ENCODE measurements at regions not wholly inside any gene's neighbourhood (a gene's known extent, or its start where the extent isn't known, plus 50 kb on each side); places are given as distances from the start of the nearest gene placed in this dataset.

DNA sequence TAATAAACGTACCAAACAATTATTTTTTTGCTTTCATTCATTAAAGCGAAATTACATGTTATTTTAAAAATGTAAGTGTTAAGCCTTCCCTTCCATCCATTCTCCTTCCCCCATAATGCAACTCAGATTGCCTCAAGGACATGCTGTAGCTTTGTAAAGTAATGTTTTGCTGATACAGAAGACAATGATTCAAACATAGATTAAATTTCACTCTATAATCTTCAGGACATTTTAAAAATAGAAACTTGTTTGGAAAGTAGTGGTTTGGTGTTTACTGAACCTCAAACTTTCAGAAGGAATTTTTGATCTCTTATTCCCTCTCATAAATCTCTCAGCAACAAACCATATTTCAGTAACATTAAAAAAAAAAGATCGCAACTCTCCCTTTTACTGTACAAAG, 350.9 kb upstream of the HSF2 start:
- no peak overlapping the region for H3K27ac ChIP-seq
- TF ChIP-seq SMC3 (IDR thresholded peaks at IDR 0.05) = no peak
- 36% methylated on average over 3 of the region's 3 CpGs for WGBS (ENCODE audit: missing lambda C conversion rate)
- H3K9me3 ChIP-seq = no peaks in the 10 kb centered on the region
- no peak for ATAC-seq
- no peak overlapping the region for H3K4me2 ChIP-seq
- no peaks in the 10 kb centered on the region for H3K4me1 ChIP-seq
- POLR2A ChIA-PET = no interaction called here
- H3K4me3 ChIP-seq = no peak overlapping the region
- DNase-seq (ENCODE audit: low read depth in 1 of 2, low spot score in 1 of 2) = no peak
- no peak for FAIRE-seq
- CTCF ChIA-PET = no interaction called here

DNA sequence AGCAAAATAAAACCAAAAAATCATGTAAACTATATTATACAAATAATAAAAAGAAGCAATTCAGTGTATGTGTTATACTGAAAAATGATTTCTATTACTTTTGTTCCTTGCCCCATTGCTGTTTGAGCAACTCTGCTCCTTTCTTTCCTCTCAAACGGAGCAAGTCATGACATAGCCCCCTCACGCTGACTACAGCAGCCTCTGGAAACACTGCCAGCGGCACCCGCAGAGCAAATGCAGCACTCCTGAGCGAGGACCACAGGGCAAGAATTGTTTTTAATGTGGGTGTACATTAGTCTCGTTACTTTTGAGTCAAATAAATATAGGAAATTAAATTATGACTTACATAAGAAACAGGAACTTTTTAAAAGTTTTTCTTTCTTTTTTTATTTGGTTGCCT, 350.1 kb upstream of the HSF2 start:
- FAIRE-seq = no peak
- H3K4me3 ChIP-seq = no peak overlapping the region
- H3K4me2 ChIP-seq = no peak overlapping the region
- POLR2A ChIA-PET = no interaction called here
- no peak overlapping the region for H3K27ac ChIP-seq
- DNase-seq (ENCODE audit: low read depth in 1 of 2, low spot score in 1 of 2) = no peak
- no peak for TF ChIP-seq CBX8 (IDR thresholded peaks at IDR 0.05)
- TF ChIP-seq, protein P1, sequence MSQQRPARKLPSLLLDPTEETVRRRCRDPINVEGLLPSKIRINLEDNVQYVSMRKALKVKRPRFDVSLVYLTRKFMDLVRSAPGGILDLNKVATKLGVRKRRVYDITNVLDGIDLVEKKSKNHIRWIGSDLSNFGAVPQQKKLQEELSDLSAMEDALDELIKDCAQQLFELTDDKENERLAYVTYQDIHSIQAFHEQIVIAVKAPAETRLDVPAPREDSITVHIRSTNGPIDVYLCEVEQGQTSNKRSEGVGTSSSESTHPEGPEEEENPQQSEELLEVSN (IDR thresholded peaks at IDR 0.05; ENCODE audit: borderline replicate concordance, low read depth) = no peak
- TF ChIP-seq, protein P2, sequence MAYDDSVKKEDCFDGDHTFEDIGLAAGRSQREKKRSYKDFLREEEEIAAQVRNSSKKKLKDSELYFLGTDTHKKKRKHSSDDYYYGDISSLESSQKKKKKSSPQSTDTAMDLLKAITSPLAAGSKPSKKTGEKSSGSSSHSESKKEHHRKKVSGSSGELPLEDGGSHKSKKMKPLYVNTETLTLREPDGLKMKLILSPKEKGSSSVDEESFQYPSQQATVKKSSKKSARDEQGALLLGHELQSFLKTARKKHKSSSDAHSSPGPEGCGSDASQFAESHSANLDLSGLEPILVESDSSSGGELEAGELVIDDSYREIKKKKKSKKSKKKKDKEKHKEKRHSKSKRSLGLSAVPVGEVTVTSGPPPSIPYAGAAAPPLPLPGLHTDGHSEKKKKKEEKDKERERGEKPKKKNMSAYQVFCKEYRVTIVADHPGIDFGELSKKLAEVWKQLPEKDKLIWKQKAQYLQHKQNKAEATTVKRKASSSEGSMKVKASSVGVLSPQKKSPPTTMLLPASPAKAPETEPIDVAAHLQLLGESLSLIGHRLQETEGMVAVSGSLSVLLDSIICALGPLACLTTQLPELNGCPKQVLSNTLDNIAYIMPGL (CRISPR knock-in tag; IDR thresholded peaks at IDR 0.05; ENCODE audit: borderline replicate concordance) = no peak
- no peak for ATAC-seq
- no peaks in the 10 kb centered on the region for H3K4me1 ChIP-seq
- CTCF ChIA-PET = no interaction called here
- WGBS (ENCODE audit: missing lambda C conversion rate) = 52% methylated on average over 6 of the region's 6 CpGs
- no peaks in the 10 kb centered on the region for H3K9me3 ChIP-seq

DNA sequence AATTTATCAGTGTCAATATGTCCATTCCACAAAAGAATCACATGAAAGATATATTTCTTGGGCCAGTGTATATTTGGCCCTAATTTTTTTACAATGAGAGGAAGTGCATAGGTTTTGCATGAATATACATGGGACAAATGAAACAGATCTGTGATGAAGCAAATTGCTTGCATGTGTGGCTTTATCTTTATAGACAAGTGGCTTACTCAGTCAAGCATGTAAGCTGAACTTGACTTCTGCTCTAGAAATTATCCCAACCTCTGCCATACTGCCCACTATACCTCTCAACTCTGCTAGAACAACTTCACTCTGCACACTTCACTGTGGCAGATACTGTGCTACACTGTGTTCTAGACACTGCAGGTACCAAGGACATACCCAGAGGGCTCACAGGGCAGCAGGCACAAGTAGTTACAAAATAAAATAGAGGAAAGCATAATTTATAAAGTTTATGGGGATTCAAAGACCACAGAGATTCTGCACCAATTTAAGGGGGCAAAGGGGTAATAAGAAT, 349.2 kb upstream of the HSF2 start:
- H3K9me3 ChIP-seq = no peaks in the 10 kb centered on the region
- no peaks in the 10 kb centered on the region for H3K4me1 ChIP-seq
- H3K4me2 ChIP-seq = no peak overlapping the region
- no peak for TF ChIP-seq GATA3 (IDR thresholded peaks at IDR 0.05; ENCODE audit: borderline replicate concordance)
- POLR2A ChIA-PET = no interaction called here
- DNase-seq (ENCODE audit: low read depth in 1 of 2, low spot score in 1 of 2) (no peak), FAIRE-seq (no peak), ATAC-seq (no peak)
- CTCF ChIA-PET = no interaction called here
- H3K4me3 ChIP-seq = no peak overlapping the region
- H3K27ac ChIP-seq = no peak overlapping the region

DNA sequence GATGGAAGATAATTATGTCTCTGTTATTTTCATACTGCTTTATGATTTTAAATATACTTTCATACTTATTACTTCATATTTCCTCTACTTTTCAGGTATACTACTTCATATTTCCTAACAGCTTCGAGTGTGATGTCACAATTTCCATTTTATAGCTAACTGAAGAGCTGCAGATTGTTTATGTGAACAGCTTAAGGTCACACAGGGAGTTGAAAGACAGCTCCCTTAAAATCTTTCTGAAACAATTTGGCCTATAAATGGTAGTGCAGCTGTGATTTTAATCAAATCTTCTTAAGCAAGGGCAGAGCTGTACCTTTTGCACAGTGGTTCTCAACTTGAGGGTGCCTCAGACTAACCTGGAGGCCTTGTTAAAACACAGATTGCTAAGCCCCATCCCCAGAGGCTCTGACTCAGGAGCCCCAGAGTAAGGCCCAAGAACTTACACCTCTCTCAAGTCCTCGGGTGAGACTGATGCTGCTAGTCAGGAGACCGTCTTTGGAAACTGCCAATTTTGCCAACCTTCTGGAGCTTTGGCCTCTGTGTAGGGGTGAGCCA, 347.0 kb upstream of the HSF2 start:
- ChIA-PET POLR2A (no interaction called here), CTCF (no interaction called here)
- DNase-seq (ENCODE audit: low read depth in 1 of 2, low spot score in 1 of 2) (no peak), FAIRE-seq (no peak), ATAC-seq (no peak)
- no peak overlapping the region for H3K27ac ChIP-seq
- H3K9me3 ChIP-seq = no peaks in the 10 kb centered on the region
- WGBS (ENCODE audit: missing lambda C conversion rate) = 35% methylated on average over 2 of the region's 3 CpGs
- no peaks in the 10 kb centered on the region for H3K4me1 ChIP-seq
- H3K4me2 ChIP-seq = no peak overlapping the region
- TF ChIP-seq HOXB13 (CRISPR knock-in tag; IDR thresholded peaks at IDR 0.05; ENCODE audit: low read depth) = no peak
- H3K4me3 ChIP-seq = no peak overlapping the region

DNA sequence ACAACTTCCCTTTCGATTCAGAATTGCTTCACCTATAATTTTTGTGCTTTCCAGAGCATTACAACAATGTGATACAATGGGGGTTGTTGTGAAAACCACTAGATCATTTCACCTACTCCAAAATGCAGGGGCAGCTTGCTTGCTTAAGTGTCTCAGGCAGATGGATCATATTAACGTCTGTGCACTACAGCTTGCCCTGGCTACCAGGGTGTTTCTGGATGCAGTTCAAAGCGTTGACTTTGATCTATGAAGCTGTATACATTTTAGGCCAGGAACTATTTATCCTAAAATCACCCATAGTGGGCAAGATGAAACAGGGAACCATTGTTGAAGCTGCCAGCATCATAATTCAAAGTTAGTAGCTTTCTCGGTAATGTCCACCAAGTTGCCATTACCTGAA, 339.5 kb upstream of the HSF2 start:
- FAIRE-seq (no peak), ATAC-seq (no peak), DNase-seq (ENCODE audit: low read depth in 1 of 2, low spot score in 1 of 2) (no peak)
- 28% methylated on average over 4 of the region's 4 CpGs for WGBS (ENCODE audit: missing lambda C conversion rate)
- ChIA-PET POLR2A (no interaction called here), CTCF (no interaction called here)
- Histone ChIP-seq H3K4me1 (no peaks in the 10 kb centered on the region), H3K4me2 (no peak overlapping the region), H3K9me3 (no peaks in the 10 kb centered on the region), H3K4me3 (no peak overlapping the region), H3K27ac (no peak overlapping the region)
- TF ChIP-seq KDM5A (IDR thresholded peaks at IDR 0.05) = no peak
- TF ChIP-seq, protein P3, sequence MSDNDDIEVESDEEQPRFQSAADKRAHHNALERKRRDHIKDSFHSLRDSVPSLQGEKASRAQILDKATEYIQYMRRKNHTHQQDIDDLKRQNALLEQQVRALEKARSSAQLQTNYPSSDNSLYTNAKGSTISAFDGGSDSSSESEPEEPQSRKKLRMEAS (IDR thresholded peaks at IDR 0.05) = no peak
- no peak for TF ChIP-seq CEBPB (IDR thresholded peaks at IDR 0.05)
- TF ChIP-seq HOXB5 (CRISPR knock-in tag; IDR thresholded peaks at IDR 0.05) = no peak
- no peak for TF ChIP-seq POLR2A (IDR thresholded peaks at IDR 0.05; ENCODE audit: low read length)
- TF ChIP-seq TFCP2L1 (CRISPR knock-in tag; IDR thresholded peaks at IDR 0.05) = no peak
- TF ChIP-seq HOXA7 (CRISPR knock-in tag; IDR thresholded peaks at IDR 0.05) = no peak
- no peak for TF ChIP-seq ZC3H11A (IDR thresholded peaks at IDR 0.05)
- TF ChIP-seq MAFK (IDR thresholded peaks at IDR 0.05; ENCODE audit: partially characterized antibody) = no peak
- TF ChIP-seq, protein P4, sequence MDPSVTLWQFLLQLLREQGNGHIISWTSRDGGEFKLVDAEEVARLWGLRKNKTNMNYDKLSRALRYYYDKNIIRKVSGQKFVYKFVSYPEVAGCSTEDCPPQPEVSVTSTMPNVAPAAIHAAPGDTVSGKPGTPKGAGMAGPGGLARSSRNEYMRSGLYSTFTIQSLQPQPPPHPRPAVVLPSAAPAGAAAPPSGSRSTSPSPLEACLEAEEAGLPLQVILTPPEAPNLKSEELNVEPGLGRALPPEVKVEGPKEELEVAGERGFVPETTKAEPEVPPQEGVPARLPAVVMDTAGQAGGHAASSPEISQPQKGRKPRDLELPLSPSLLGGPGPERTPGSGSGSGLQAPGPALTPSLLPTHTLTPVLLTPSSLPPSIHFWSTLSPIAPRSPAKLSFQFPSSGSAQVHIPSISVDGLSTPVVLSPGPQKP (IDR thresholded peaks at IDR 0.05; ENCODE audit: low read depth, low read length) = no peak
- no peak for TF ChIP-seq GATA3 (IDR thresholded peaks at IDR 0.05; ENCODE audit: borderline replicate concordance)
- TF ChIP-seq ESRRA (IDR thresholded peaks at IDR 0.05; ENCODE audit: borderline replicate concordance, low read length) = no peak
- TF ChIP-seq, protein P5, sequence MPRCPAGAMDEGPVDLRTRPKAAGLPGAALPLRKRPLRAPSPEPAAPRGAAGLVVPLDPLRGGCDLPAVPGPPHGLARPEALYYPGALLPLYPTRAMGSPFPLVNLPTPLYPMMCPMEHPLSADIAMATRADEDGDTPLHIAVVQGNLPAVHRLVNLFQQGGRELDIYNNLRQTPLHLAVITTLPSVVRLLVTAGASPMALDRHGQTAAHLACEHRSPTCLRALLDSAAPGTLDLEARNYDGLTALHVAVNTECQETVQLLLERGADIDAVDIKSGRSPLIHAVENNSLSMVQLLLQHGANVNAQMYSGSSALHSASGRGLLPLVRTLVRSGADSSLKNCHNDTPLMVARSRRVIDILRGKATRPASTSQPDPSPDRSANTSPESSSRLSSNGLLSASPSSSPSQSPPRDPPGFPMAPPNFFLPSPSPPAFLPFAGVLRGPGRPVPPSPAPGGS (IDR thresholded peaks at IDR 0.05) = no peak
- no peak for TF ChIP-seq NFE2L2 (conservative IDR thresholded peaks at IDR 0.05; ENCODE audit: low read length)
- TF ChIP-seq, protein P6, sequence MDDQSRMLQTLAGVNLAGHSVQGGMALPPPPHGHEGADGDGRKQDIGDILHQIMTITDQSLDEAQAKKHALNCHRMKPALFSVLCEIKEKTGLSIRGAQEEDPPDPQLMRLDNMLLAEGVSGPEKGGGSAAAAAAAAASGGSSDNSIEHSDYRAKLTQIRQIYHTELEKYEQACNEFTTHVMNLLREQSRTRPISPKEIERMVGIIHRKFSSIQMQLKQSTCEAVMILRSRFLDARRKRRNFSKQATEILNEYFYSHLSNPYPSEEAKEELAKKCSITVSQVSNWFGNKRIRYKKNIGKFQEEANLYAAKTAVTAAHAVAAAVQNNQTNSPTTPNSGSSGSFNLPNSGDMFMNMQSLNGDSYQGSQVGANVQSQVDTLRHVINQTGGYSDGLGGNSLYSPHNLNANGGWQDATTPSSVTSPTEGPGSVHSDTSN (IDR thresholded peaks at IDR 0.05) = no peak
- no peak for TF ChIP-seq CHD2 (IDR thresholded peaks at IDR 0.05; ENCODE audit: low read length, partially characterized antibody)
- no peak for TF ChIP-seq CHD4 (IDR thresholded peaks at IDR 0.05; ENCODE audit: borderline replicate concordance)
- TF ChIP-seq ZNF302 (CRISPR knock-in tag; IDR thresholded peaks at IDR 0.05) = no peak

All from A549 (cell line).